T-helper 2 cell (primary cell): ENCODE measurements at regions not wholly inside any gene's neighbourhood (a gene's known extent, or its start where the extent isn't known, plus 50 kb on each side); places are given as distances from the start of the nearest gene placed in this dataset.

ENCODE experiments used
- DNase-seq, 5 experiments: peaks; one replicate each; pipeline versions ENCODE4 v3.0.0 to v3.0.0-alpha.2; 2012 to 2022

DNA sequence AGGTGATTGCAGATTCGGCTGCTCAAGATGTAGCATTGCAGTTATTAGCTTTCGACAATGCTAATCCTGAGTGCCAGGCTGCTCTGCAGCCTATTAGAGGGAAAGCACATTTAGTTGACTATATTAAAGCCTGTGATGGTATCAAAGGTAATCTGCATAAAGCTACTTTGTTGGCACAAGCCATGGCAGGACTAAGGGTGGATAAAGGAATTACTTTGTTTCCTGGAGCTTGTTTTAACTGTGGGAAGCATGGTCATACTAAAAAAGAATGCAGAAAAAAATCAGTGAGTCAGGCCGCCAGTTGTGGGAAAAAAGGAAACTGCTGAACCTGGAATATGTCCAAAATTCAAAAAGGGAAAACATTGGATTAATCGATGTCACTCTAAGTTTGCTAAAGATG is 154.9 kb upstream of the TECRL start:
- no peak for DNase-seq

DNA sequence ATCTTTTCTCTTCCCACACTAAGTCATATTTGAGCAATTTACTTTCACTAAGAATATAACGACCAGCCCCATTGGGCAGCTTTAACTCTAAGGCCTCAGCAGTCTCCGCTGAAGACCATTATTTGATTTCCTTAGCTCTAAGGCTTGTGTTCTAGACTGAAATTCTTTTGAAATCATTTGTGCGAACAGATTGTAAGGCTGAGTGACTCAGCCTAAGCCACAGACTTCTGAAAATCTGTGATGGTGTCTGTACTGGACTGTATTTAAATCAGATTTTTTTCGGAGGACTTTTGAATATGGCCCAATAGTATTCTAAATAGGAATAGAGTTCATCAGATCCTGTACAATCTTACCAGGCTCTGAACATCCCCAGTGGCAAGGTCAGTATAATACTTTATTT is 150.3 kb upstream of the TECRL start:
- no peak for DNase-seq

DNA sequence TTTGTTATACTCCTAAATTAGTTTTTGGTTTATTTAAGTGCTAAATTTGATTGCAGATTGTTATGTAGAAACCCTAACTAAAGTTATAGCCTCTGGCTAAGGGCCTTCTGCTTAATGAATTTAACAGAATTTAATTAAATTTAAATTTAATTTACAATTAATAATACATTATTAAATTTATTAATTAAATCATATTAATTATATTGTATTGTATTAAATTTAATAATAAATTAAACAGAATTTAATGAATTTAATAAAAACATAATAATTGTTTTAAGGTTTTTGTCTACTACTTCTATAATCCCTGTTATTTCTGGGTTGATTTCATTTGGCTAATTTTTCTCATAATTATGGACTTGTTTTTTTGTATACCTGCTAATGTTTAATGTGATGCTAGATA is 141.9 kb upstream of the TECRL start:
- no peak for DNase-seq

DNA sequence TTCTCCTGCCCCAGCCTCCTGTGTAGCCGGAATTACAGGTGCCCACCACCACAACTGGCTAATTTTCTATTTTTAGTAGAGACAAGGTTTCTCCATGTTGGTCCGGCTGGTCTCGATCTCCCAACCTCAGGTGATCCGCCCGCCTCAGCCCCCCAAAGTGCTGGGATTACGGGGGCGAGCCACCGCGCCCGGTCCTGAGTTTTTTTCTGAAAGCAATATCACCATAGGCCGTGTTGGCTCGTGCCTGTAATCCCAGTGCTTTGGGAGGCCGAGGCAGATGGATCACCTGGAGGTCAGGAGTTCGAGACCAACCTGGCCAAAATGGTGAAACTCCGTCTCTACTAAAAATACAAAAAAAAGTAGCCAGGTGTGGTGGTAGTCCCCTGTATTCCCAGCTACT is 136.3 kb upstream of the TECRL start:
- no peak for DNase-seq

DNA sequence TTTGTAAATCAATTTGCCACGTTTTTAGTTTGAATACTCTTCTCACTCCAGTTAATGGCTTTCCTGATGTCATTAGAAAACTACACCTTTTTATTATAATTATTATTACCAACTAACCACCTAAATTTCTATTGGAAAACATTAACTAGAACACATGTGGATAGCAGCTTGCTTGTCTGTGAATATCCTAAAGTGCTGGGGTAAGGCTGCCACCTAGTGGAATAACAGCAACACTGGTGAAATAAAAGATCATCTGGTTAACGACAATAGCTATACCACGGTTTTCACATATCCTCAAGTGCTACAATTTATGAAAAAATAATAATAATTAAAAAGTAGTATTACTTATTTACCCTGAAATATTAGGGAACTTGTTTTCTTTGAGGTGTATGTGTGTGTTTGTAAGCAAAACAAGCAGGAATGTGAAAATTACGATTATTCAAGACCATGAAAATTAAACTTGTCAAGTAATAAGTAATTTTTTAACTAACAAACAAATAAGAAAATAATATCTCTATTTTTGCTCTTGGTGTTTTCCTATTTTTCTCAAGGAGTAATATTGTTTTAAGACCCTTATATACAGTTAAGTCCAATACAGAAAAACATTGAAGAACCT is 130.1 kb upstream of the TECRL start:
- DNase-seq, result peak in 1 of 5 experiments; percentile 48

DNA sequence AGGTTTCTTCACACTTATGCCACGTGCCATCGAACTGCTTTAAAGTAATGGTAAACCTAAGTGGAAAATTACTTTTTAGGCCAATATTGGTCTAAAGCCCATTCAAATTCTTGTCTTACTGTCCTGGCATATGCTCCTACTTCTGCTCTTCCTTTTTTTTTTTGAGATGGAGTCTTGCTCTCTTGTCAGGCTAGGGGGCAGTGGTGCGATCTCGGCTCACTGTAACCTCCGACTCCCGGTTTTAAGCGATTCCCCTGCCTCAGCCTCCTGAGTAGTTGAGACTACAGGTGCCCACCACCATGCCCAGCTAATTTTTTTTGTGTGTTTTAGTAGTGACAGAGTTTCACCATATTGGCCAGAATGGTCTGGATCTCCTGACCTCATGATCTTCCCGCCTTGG is 129.0 kb upstream of the TECRL start:
- DNase-seq, result no peak

DNA sequence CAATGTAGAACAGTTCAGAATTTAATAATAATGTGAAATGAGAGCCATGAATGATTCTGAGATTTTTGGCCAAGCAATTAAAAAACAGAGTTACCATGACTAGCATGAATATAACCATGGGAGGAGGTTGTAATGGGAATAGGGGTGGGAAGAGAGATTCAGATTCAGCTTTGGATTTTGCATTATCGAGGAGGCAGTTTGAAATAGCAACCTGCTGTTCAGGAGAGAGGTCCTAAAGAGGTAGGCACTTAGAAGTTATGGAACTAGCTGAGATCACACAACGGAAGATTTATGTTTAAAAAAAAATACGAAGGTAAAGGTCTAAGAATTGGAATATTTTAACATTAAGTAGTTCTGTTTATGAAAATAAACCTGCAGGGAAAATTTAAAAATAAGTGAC is 124.4 kb upstream of the TECRL start:
- DNase-seq, result no peak

DNA sequence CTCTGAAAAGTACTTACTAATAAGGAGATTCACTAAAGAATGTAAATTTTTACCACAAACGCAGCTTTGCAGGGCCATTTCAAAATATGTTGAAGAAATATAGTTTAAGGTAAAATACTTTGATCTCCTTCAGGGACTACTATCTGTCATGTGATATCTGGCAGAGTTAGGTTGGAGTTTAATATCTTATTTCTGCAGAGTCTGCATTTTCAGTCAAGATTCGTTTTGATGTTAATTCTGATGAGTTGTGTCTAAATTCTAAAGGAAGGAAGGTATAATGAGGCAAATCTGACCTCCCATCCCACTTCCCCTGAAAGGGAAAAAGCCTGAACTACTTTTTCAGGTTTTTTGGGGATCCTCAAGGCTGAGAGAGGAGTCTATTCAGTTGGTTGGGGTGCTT is 123.9 kb upstream of the TECRL start:
- no peak for DNase-seq

DNA sequence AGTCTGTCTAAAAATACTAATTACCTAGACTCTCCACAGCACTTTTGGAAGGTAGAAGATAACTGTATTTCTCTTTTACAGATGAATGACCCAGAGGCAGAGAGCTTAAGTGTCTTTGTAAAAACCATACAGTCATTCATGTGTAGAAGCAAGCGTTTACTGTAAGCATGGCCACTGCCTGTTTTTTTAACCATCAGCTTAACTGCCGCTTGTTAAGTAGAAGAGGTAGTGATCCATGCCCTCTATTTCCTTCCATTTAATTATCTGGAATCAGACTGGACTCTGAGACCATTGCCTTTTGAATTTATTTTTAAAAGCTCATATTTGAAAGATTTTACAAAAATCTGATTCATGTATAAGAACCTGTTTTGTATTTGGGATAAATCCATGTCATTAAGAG is 111.2 kb upstream of the TECRL start:
- DNase-seq, result no peak

DNA sequence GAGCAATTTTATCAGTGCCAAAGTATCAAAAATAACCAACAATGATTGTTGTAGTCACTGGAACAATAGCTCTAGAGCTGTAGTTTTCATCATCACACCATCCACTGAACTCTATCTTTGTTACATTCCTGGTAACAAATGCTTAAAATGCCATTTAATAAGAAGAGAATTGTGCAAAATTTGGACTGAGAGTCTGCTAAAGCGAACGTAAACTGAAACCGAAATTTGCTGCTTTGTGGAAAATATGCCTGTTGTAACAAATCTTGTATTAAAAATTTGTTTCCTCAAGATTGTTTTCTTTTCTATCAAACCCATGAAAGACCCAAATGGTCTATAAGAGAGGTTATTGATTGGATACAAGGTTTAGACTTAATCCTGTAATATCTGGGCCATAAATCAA is 109.3 kb upstream of the TECRL start:
- DNase-seq, result no peak

DNA sequence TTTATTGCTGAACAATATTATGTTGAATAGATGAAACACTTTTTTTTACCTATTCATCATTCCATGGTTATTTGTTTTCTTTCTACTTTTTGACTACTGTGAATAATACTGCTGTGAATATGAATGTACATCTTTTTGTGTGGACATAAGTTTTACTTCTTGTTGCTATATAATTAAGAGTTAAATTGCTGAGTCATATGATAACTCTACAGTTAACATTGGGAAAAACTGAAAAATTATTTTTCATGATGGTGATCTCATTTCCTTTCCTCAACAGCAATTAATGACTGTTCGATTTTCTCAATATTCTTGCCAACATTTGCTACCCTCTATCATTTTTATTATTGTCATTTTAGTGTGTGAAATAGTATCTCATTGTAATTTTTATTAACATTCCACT is 106.9 kb upstream of the TECRL start:
- DNase-seq, result no peak

DNA sequence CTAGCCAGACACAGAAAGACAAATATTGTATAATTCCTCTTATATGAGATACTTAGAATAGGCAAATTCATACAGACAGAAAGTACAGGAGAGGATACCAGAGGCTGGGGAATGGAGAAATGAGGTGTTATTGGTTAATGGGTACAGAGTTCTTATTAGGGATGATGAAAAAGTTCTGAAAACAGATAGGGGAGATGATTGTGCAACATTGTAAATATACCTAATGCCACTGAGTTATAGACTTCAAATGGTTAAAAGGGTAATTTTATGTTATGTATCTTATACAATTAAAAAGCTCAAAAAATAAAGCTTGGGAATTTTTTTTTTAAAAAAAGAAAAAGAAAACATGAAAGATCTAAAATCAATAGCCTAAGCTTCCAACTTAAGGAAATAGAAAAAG is 98.8 kb upstream of the TECRL start:
- DNase-seq, result no peak

DNA sequence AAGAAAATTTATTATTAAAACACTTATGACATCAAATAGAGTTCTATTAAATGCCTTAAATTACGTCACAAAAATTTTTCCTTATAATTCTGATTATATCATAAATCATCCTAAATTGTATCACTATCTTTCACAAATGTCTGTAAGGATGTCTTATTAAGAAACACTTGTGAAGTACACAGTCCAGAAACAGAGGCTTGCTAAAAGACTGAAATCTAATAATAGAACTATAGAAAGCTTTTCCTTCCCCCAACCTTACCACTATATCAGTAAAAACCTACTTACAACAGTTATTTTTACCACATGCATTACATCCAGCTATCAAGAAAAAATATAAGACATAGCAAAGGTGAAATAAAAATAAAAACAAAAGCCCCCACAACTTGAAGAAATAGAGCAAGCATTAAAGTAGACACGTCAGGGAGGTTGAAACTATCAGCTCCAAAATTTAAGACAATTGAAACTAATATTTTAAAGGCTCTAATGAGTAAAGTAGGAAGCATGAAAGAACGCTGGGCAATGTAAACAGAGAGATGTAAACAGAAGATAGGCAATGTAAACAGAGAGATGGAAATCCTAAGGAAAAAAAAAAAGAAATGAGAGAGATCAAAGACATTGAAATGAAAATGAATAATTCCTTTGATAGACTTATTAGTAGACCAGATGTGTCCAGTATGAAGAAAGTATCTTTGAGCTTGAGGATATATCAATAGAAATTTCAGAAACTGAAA is 94.9 kb upstream of the TECRL start:
- no peak for DNase-seq

DNA sequence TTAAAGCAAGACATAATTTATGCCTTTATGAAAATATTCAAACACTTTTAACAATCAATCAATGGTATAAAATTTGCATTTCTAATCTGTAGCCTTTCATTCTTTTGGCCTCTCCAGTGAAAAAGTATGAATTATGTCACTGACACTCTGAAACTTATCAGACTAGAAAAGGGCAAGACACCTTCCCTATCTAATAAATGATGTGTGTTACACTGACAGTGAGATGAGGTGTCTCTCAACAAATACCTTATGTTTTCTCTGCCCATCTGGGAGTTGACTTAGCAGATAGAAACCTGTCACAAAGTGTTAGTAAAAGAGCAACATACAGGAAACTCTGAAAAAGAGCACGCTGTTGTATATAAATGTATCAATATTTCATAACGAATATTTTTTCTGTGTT is 94.2 kb upstream of the TECRL start:
- DNase-seq, result no peak

DNA sequence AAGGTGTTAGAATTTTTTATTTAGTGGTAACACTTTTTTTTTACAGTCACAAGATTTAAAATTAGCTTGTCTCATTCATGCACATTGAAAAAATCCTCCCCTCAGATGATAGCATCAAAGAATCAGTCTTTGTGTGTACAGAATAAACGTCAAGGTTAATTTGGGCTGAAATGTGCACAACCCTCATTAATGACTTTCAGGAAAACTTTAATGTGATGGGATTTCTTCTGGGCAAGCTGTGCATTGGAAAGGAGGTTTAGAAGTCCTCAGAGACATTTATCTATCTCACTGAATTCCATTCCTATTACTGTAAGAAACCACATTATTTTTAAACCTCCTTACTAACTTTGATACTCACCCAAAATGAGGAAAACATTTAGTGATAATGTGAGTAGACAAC is 88.2 kb upstream of the TECRL start:
- no peak for DNase-seq

DNA sequence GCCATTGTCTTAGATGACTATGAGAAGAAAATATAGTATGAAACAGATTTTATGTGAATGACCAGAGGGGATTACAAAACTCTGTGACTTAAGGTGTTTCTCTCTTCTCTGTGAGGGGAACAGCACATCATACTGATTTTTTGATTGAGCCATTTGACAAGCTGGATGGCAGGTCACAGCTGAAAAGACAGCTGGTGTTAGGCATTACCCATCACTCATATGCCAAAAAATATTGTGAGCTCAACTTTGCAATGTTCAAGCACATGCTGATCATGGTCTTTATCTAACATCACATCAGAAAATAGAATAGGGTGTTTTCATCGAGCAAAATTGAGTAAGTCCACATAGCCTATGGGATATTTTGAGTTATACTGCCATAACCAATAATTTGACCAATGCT is 86.7 kb upstream of the TECRL start:
- no peak for DNase-seq

DNA sequence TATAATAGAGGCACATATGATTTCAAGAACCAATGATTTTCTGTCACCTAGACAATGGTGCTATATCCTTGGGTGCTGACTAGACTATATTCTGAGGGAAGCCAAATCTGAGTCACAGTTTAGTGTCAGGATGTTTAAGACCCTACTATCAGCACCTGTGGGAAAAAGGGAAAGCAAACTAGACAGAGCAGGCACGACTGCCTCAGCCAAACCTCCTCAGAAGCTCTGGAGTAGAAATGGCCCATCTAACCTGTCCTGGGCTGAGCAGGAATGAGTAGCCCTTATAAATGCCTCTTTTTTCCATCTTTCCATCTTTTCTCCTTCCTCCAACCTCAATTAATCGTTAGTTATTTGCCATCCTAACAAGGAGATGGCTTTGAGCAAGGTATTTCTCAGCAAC is 80.4 kb upstream of the TECRL start:
- no peak for DNase-seq

DNA sequence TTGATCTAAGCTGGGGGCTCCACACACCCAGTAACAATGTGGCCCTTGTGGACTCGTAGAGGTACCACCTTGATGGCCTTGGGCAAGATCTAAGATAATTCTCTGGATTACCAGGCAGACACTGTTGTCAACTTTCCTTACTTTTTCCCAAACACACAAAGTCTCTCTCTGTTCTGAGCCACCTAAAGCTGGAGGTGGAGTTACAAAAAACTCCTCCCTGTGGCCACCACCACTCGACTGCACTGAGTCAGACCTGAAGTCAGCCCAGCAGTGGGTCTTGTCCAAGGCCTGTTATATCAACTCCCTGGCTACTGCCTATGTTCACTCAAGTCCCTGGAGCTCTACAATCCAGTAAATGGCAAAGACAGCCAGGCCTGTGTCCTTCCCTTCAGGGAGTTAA is 70.1 kb upstream of the TECRL start:
- DNase-seq, result no peak

DNA sequence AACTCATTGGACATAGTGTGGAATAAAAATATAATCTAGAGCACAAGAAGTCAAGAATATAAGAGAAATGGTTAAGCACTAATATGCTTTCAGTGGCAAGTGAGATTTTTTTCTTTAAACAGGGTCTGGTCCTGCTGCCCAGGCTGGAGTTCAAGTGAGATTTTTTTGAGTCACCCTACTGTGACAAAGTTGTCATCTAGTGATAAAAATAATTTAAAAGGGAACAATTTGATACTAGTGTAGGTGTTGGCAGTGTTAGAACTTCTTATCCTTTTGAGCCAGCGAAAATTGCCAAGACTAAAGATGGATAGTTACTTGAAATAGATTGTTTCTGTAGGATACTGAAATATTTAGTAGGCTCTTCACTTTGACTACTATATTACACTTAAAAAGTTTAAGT is 67.9 kb upstream of the TECRL start:
- no peak for DNase-seq

DNA sequence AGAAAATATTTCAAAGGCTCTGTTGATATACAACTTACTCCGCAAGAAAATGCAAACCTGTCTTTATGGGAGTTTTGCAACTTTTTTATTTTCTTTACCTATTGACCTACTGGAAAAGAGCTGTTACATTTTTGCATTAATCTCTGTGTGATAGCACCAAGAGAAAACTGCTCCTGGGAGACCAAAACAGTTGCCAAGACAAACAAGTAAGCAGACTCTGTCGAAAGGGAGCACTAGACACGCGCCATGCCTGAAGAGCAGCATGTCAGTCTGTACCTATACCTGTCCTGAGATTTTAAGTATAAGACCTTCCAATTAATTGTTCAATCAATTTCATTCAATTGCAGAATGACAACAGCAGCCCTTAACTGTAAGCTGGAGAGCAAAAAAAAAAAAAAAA is 56.0 kb upstream of the TECRL start:
- no peak for DNase-seq

DNA sequence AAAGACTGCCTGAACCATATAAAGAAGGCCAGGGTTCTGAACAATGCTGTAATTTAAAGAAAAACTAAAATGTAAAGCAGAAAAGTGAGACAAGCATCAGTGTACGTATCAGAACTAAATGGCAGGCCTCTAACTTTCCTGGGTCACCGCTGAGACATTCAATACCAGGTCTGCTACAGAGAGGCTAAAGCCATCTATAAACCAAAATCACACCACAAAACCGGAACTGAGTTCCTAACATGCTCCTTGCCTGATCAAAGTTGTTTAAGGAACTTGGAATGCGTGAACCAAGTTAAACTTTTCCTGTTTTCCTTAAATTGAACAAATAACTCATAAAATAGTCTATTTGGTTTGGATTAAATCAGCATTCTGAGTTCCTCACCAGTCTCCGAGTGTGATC is 55.3 kb upstream of the TECRL start:
- no peak for DNase-seq
